M059J (cell line): ENCODE measurements at regions not wholly inside any gene's neighbourhood (a gene's known extent, or its start where the extent isn't known, plus 50 kb on each side); places are given as distances from the start of the nearest gene placed in this dataset.
"Not testable (repeated sequence)": the region's sequence is repeated elsewhere in the genome, so short reads cannot be mapped to it uniquely, and the experiment has no call there.

Source experiments
- DNase-seq: peaks from one replicate; pipeline ENCODE4 v3.0.0-alpha.2; 2012; ENCODE audit warnings: low read depth

DNA sequence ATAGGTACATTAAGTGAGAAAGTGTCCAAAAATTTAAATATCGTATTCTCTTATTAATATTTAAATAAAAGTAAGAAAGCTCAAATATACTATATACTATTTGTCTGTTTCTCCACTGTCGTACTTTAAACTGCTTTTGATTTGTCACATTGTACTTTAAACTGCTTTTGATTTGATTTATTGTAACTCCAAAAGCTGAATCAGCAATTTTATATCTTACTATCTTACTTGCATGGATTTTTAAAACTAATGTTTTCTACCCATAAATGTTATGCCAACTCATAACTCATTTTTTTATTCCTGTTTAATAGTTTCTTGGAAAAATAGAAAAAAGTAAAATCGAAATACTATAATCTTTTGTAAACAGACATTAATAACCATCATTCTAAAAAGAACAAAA lies 1128.2 kb upstream of the ACVR2A start:
- no peak for DNase-seq

DNA sequence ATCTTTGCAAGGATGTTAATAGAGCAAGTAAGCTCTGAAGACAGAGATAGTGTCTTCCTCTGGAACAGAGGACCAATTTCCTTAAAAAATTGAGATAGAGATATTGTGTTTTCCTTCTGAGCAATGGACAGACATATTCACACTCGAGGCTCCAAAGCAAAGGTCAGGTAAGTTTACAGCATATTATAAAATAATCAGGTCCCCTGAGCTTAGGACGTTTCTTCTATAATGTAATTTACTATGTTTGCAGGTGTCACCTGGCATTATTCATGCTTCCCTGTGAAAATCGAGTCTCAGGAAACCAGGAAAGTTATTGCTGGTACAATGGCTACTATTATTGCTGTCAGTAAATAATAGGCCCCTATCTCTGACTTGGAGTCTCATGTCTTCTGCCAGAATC lies 1135.8 kb upstream of the ACVR2A start:
- no peak for DNase-seq

DNA sequence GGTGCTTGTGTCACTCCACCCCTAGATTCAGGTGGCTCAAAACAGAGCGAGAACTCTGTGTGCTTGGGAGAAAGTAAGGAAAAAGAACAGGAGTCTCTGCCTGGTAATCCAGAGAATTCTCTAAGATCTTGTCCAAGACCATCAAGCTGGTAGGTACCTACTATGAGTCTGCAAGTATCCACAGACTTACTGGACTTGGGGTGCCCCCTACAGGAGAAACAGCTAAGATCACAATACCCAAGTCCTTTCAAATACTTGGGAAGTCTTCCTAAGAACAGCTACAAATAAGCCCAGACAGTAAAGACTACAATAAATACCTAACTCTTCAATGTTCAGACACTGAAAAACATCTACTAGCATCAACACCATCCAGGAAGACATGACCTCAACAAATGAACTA lies 1143.6 kb upstream of the ACVR2A start:
- DNase-seq: no peak

DNA sequence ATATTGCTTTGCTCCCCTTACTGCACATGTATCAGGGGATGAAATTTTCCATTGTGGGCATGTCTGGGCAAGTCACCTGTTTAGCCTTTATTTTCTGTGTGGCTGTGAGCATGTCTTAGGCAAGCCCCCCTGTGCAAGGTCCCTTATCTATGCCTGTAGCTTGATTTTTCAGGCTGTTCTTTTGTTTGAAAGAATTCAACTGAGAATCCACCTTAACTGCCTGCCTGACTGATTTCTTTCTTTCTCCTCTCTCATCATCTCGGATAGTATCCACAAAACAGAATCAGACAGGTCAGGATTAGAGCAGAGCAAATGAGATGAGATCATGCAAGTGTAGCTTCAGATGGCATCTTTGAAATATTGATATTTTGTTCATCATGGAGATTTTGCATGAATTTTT lies 1147.5 kb upstream of the ACVR2A start:
- DNase-seq: no peak

DNA sequence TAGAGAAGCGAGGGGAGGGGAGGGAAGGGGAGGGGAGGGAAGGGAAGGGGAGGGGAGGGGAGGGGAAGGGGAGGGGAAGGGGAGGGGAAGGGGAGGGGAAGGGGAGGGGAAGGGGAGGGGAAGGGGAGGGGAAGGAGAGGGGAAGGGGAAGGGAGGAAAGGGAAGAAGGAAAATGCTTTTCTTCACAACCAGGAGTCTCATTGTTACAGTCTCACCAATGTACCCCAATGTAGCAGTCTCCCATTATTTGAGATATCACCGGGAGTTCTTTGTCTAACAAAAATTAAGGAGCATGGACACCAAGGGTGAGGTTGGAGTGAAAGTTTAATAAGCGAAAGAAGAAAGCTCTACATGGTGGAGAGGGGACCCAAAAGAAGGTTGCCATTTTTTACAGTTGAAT lies 1148.0 kb upstream of the ACVR2A start:
- DNase-seq: not testable (repeated sequence)

DNA sequence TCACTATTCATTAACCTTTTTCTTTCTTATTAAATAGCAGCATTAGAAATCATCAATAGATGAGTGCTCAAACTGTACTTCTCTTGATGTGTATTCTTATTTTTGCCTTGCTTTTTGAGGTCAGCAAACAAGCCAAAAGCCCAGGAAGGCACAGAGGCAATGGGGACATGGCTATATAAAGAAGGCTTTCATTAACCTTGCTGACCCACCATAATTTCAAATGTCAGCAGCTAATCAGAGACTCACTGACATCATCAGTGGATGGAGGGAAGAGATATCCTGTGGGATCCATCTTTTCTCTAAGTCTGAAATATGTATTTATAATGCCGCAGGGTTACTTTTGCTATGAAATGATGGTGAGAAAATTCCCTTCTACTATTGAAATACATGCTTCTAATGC lies 1162.8 kb upstream of the ACVR2A start:
- DNase-seq: no peak

DNA sequence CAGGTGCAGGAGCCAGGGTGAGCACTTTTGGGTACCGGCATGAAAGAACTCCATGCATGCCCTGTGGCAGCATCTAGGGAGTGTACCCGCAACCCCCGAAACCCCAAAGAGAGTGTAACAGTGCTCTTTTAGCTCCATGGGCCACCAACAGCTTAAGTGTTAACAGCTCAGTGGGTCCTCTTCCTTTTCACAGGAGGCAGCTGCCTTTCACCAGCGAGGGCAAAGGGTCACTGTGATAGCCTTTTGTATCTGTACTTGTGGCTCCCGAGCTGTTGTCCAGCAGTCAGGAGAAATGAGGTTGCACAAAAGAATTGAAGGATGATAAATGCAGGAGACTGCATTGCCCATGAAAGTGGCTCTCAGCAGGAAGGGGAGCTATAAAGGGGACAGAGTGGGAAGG lies 1166.3 kb upstream of the ACVR2A start:
- DNase-seq: no peak

DNA sequence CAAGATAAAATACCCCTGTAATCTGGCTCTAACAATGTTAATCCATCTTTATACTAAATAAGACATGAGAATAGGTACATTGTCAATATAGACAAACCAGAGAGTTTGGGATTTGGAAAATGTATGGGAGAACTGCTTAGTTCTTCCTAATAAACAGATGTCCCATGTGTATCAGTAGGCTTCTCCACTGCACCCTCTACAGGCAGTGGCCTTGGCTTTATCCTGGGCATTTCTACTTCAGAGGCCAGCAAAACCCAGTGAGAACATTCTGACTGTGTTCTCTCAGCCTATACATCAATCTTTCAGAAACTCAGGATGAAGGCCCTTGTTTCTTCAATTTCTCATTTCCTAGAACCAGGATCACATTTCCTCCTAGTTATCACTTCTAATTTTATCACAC lies 1167.5 kb upstream of the ACVR2A start:
- no peak for DNase-seq

DNA sequence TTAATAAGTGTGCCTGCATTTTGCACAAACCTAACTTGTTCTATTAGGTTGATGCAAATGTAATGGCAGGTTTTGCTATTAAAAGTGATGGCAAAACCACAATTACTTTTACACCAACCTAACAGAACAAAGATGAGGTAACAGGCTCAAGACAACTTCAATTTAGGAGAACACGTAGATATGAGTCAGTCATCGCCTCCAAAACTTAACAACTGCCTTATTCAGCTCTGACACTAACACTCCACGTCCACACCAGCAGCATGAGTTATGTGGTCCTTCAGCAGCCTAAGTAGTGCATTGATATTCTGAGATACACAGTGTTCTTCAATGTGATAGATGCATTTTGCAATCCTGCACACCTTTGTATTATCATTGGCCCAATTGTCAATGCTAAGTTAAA lies 1175.1 kb upstream of the ACVR2A start:
- DNase-seq: peak; percentile 2

DNA sequence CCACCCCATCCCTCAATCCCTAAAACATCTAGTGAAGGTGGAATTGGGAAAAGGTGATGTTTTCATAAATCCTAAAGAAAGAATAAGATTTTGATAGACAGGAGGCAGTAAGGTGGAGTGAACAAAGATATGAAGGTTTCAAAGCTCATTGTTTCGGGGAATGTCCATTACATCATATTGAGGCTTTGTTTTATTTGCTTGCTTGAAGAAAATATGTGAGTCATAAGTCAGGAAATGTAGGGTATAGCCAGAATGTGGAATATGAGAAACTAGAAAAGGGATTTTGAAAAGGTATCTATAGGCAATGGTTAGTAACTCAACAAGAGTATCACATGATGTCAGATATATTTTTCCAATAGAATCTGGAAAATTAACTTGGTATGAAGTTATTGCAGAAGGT lies 1178.5 kb upstream of the ACVR2A start:
- peak; percentile 4 for DNase-seq

DNA sequence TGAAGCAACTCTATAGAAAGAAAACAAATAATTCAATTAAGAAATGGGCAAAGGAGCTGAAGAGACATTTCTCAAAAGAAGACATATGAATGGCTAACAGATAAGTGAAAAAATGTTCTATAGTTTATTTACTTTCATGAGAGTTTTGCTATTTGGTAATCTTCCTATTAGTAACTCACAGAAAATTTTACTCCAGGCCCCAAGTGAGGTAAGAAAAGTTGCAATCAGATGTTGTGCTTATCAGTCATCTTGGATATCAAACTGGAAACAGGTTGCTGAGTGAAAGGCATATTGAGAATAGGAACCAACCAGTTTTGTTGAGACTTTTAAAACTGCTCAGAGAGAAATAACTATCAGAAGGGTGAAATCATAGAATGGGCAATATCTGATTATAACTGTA lies 1179.0 kb upstream of the ACVR2A start:
- DNase-seq: no peak

DNA sequence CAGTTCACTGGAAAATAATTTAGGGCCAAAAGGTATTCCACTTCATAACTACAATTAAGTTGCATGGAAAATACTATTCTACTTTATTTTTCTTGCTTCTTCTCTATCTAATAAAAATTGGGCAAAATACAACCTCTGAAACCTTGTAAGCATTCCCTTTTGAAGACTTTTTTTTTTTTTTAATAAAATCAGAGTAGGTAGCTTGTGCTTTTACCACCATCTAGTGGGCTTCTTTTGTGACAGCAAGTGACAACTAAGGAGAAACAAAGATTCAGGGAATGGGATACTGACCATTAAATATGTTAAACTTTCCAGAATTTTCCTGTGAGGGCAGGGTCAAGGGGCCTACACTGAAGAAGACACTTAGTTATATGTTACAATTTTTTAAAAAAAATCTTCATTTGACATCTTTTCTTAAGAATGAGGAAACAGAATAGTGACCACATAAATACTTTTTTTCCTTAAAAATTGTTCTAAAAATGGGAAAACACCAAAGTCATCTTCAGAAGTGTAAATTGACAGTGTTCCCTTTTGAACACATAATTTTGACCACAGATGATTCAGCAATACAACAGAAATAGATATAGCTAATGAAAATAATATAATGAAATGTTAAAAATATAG lies 1183.2 kb upstream of the ACVR2A start:
- peak; percentile 41 for DNase-seq

DNA sequence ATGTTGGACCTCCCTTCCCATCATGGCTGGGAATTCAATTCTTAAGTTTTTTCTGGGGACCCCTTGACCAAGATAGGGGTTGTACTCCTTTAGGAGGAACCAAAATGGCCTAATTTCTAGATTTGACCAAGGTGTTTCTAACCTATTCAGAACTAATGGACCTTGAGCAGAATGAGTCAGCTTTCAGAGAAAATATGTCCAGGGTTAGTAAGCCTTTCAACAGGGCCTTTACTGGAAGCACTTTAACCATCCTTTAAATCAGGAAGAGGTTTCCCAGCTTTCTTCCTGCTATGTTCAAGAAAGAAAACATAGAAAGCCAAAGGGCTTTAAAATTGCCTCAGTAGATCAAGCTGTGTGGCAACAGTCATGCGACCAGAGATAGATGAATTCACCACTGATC lies 1184.9 kb upstream of the ACVR2A start:
- no peak for DNase-seq

DNA sequence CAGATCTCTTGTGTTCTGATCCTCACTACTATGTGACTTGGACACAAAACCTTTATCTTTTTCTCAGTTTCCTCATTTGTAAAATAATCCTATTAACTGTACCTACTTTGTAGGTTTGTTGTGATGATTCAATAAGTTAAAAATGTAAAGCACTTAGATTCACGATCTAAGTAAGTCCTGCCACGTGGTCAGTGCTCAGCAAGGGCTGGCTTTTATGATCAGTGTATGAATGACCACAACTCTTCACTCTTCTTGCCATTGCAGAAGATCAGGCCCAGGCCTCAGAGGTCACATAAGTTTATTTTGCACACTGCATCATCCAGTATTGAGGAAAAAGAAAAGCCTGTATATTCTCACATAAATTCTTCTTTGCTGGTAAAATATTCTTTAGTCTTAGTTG lies 1192.5 kb upstream of the ACVR2A start:
- DNase-seq: peak; percentile 52

DNA sequence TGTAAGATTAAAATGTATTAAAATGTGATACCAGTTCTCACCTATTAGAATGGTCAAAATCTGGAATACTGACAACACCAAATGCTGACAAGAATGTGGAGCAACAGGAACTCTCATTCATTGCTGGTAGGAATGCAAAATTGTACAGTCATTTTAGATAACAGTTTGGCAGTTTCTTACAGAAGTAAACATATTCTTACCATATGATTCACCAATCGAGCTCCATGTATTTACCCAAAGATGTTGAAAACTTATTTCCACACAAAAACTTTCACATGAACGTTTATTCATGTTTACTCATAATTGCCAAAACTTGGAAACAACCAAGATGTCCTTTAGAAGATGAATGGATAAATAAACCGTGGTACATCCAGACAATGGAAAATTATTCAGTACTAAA lies 1193.5 kb upstream of the ACVR2A start:
- DNase-seq: no peak

DNA sequence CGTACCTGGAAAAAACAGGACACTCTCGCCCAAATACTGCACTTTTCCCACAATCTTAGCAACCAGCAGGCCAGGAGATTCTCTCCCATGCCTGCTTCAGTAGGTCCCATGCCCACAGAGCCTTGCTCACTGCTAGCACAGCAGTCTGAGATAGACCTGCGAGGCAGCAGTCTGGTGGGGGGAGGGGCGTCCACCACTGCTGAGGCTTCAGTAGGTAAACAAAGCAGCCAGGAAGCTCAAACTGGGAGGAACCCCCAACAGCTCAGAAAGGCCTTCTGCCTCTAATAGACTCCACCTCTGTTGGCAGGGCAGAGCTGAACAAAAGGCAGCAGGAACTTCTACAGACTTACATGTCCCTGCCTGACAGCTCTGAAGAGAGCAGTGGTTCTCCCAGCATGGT lies 1202.8 kb upstream of the ACVR2A start:
- DNase-seq: no peak

DNA sequence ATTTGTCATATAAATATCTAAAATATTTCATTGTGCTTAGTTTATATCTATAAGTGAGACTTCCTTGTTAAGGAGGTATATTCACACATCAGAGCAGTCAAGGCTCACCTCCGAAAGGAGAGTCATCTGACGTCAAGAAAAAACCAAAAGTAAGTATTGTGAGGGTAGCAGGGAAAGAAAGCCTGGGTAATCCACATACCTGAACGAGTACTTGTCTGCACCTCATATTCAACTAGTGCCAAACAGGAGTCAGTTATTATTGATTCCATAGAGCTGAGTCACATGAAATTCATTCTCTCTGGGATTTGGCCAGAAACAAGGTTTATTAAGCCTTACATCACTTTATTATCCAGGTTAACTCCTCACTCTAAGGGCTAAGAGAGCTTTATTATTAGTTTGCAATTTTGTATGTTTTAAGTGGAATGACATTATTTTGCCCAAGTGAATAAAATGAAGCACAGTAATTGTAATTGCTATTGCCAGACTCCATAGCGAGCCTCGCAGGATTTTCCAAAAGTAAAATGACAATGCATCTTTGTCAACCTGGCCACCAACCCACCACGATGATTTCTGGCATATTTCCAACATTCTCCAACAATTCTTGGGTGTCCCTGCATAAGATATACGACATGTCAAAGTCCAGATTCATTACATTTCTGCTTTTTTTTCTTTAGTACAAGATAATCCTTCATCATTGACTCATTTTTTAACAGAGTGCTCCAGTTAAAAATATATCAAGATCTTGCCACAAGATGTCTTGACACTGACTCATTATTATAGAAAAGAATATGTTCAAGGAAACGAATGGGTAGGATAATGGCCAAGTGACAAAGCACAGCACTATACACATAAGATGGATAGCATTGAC lies 1210.4 kb upstream of the ACVR2A start:
- DNase-seq: peak; percentile 84

DNA sequence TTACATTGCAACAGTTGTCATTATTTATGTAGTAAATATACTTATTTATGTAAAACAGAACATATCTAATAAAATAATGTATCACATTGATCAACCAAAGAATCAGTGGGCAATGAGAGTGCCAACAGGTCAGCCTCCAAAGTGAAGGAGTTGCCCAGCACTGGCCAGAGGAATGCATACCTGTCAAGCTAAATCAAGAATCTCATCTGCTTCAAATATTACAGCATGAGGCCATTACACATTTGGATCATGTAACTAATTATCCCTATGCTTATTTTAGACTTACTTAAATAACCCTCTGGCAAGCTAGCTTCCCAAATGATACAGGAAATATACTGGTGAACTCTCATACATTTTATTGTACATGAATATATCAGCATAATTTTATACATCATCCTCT lies 1211.7 kb upstream of the ACVR2A start:
- no peak for DNase-seq

DNA sequence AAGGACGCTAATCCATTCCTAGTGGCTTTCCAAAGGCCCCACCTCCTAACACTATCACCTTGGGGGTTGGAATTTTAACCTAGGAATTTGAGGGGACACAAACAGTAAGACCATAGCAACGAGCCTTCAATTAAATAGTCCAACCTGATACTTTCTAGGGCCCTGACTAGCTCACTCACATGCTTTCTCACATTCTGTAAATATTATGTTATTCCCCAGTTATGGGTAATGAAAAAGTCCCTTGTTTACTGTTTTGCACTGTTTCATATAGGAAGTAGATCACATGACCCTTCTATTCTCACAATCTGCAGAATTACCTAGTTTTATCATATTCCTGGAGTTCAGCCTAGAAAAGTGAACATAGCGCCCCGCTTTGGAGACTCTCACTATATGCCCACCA lies 1212.1 kb upstream of the ACVR2A start:
- no peak for DNase-seq

DNA sequence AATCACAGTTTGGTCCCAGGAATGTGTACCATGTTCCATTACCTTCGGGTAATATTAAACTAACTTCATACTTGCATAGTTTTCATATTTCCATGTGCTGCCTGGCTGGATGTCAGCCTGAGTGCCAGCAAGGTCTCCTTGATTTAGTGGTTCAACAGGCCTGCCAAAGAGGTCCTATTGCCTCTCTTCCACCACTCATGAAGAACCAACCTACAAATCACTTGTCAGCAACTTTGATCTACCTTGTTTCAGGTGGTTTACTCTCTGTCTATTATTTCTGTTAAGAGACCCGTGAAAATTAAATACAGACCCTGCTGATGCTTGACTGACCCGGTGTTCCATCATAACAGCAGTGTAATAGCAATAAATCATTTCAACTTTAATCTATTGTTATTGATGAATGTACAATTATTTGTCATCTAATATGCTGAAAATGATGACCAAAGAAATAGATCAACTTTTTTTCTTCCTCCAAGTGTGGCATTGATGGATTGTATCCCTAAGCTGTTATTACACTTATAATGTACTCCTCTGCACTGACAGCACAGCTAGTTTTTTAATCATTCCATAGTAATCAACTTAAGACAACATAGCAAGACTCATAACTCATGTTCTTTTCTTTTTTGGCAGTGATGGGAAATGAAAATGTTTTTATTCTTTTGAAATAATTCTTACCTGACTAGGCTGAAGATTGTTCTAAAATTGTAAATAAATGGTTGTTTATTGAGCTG lies 1220.2 kb upstream of the ACVR2A start:
- no peak for DNase-seq

DNA sequence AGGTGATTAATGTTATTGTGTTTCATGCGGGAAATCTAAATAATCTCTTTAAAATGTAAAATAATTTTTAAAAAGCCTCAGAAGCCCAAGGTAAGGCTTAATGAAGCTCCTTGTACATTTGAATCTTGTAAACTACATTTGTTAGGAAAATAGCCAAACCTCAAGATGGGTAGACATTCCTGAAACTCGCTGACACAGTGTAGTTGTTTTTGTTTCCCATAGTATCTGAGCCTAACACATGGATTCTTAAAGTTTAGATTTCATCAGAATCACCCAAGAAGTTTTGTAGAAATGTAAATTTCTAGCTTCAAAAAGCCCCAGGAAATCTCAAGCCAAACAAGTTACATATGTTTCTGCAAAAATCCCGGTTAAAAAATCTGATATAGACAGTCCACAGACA lies 1221.1 kb upstream of the ACVR2A start:
- peak; percentile 13 for DNase-seq

DNA sequence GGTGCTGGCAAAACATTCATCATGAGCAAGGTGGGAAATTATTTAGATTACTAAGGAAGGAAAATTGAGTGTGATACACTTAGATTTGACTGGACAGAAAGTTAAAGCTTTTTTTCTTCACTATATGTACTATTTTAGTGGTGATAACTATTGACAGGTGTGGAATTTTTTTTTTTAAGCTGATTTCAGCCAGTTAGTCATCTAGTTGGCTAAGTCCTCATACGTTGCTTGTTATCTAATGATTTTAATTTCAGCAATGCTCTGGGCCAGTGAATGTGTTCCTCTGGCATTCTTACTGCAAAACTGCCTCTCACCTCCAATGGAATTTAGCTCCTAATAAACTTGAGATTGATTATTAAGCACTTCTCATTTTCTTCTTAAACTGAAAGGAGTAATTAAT lies 1223.2 kb upstream of the ACVR2A start:
- no peak for DNase-seq

DNA sequence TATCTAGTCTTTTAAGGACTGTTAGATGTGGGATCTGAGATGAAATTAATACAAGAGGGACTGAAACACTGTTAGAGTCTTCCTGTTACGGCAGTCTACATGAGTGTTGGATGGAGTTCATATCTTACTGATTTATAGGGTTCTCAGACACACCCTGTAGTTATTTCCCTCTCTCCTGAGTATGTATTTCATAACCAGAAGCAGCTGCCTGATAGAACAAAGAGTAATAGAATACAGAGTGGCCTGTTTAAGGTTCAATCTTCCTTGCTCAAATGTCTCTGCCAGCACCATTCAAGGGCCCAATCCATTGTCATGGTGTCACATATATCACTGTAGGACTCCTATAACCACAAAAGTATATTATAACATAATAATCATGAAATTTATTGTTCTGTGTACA lies 1229.1 kb upstream of the ACVR2A start:
- no peak for DNase-seq
